Colonic mucosa (tissue), 4 donors: ENCODE measurements at regions not wholly inside any gene's neighbourhood (a gene's known extent, or its start where the extent isn't known, plus 50 kb on each side); places are given as distances from the start of the nearest gene placed in this dataset.

Source experiments
- DNase-seq: peaks from one replicate; pipeline ENCODE4 v3.0.0-alpha.2; 2020
- H3K27ac ChIP-seq: fragments of 200-600 bp; one replicate; pipeline ENCODE4 v1.8.0; 2021
- H3K27me3 ChIP-seq: fragments of 200-600 bp; one replicate; pipeline ENCODE4 v1.8.0; 2021
- H3K36me3 ChIP-seq: fragments of 200-600 bp; one replicate; pipeline ENCODE4 v1.8.0; 2021
- H3K4me1 ChIP-seq: fragments of 200-600 bp; one replicate; pipeline ENCODE4 v1.8.0; 2021; ENCODE audit warnings: mild to moderate bottlenecking
- H3K4me3 ChIP-seq: fragments of 200-600 bp; one replicate; pipeline ENCODE4 v1.8.0; 2021
- H3K9ac ChIP-seq, 2 donors: one replicate each; pipeline ENCODE4 v1.7.0; 2013; ENCODE audit warnings: control low read depth in 2 of 2, low read depth in 2 of 2, low read length in 2 of 2
- H3K9me3 ChIP-seq: fragments of 200-600 bp; one replicate; pipeline ENCODE4 v1.8.0; 2021
- intact Hi-C: fragments of 100-400 bp; cut with DNase I; formaldehyde crosslinking; loops from one replicate; pipeline ENCODE4 v1.14.1; 2022
- TF ChIP-seq, protein P1 (sequence below): fragments of 200-600 bp; IDR thresholded peaks from one replicate; pipeline ENCODE4 v1.8.0; 2022; ENCODE audit warnings: antibody characterized with exemption, mild to moderate bottlenecking
- donor health status: healthy.
- donor health status: DM: no; HTN: no; CAD: no.
- donor health status: DM: no; HTN: no; CAD: no.

DNA sequence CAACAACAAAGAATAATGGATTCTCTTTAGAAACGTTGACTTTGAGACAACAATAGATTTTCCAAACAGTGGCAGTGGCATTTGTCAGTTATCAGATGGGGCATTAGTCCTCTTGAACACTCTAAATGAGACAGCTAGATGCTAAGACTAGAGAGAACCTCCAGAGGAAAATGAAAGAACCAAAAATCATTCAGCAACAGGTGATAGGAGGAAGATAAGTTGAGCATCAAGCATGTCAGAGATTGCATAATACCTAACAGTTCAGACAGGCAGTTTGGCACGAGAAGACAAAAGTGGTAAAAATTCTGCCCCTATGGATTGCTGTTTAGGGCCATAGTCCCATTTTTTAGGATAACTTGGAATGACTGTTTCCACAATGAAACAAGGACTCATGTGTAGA is 67.9 kb upstream of the NOL4 start:
- Histone ChIP-seq H3K36me3 (no peaks in the 10 kb centered on the region), H3K9me3 (no peaks in the 10 kb centered on the region), H3K27me3 (no peaks in the 10 kb centered on the region), H3K4me3 (no peak overlapping the region), H3K9ac (no peak overlapping the region), H3K27ac (no peak overlapping the region), H3K4me1 (no peaks in the 10 kb centered on the region)
- TF ChIP-seq, protein P1, sequence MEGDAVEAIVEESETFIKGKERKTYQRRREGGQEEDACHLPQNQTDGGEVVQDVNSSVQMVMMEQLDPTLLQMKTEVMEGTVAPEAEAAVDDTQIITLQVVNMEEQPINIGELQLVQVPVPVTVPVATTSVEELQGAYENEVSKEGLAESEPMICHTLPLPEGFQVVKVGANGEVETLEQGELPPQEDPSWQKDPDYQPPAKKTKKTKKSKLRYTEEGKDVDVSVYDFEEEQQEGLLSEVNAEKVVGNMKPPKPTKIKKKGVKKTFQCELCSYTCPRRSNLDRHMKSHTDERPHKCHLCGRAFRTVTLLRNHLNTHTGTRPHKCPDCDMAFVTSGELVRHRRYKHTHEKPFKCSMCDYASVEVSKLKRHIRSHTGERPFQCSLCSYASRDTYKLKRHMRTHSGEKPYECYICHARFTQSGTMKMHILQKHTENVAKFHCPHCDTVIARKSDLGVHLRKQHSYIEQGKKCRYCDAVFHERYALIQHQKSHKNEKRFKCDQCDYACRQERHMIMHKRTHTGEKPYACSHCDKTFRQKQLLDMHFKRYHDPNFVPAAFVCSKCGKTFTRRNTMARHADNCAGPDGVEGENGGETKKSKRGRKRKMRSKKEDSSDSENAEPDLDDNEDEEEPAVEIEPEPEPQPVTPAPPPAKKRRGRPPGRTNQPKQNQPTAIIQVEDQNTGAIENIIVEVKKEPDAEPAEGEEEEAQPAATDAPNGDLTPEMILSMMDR = no peak
- no peak for DNase-seq
- intact Hi-C loops = no loop called here

DNA sequence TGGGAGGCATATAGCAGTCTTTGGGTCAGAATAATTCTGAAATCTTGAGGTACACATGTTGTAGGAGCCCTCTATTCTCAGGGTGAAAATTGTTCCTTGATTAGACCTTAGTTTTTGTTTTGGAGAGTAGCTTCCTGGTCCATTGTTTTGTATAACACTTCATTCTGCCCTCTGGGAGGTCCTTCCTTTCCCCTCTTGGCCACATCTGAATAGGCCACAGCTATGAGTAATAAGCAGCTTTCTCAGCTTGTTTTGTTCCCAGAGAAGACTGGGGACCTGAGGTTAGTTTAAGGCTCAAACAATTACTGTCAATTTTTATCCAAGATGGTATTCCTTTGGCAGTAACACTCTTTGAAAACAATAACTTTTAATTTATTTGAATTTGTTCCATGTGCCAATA is 72.6 kb upstream of the NOL4 start:
- Histone ChIP-seq H3K4me1 (no peaks in the 10 kb centered on the region), H3K36me3 (no peaks in the 10 kb centered on the region), H3K9ac (no peak overlapping the region), H3K27ac (no peak overlapping the region), H3K4me3 (no peak overlapping the region), H3K9me3 (no peaks in the 10 kb centered on the region), H3K27me3 (no peaks in the 10 kb centered on the region)
- TF ChIP-seq, protein P1 = no peak
- no peak for DNase-seq
- intact Hi-C loops = no loop called here

DNA sequence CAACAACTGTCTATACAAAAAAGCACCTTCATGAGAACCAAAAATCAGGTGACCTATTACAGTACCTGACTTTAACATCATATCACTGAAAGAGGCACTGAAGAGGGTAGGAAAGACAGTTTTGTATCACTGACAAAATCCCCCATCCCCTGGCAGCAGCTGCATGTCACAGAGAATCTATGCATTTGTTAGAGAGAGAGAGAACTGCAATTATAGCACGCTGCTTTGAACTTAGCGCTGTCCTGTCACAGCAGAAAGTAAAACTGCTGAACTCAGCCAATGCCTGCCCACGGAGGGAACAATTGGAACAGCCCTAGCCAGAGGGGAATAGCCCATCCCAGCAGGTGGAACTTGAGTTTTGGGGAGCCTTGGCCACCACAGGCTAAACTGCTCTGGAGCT is 75.1 kb upstream of the NOL4 start:
- no peaks in the 10 kb centered on the region for H3K4me1 ChIP-seq
- DNase-seq = no peak
- H3K27ac ChIP-seq = no peak overlapping the region
- no peak overlapping the region for H3K9ac ChIP-seq
- no peaks in the 10 kb centered on the region for H3K9me3 ChIP-seq
- intact Hi-C loops = no loop called here
- H3K27me3 ChIP-seq = no peaks in the 10 kb centered on the region
- TF ChIP-seq, protein P1 = no peak
- no peaks in the 10 kb centered on the region for H3K36me3 ChIP-seq
- H3K4me3 ChIP-seq = no peak overlapping the region

DNA sequence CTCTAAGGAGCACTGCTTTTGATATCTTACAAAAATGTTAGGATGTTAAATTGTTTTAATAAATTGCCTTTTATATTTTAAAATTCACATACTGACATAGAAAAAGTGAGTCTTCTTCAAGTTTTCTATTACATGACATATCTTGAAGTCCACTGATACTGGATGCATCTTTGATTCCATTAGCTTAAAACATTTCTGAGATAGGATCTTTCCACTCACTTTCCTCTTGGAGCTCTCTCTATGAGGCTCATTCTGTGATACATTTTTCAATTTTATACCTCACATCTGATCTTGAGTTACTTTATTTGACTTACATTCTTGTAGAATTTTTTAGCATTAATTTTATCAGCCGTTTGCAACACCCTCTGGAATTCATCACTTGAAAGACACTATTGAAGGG is 86.8 kb upstream of the NOL4 start:
- intact Hi-C loops = no loop called here
- Histone ChIP-seq H3K27me3 (no peaks in the 10 kb centered on the region), H3K9ac (no peak overlapping the region), H3K4me1 (no peaks in the 10 kb centered on the region), H3K27ac (no peak overlapping the region), H3K36me3 (no peaks in the 10 kb centered on the region), H3K4me3 (no peak overlapping the region), H3K9me3 (no peaks in the 10 kb centered on the region)
- TF ChIP-seq, protein P1 = no peak
- no peak for DNase-seq

DNA sequence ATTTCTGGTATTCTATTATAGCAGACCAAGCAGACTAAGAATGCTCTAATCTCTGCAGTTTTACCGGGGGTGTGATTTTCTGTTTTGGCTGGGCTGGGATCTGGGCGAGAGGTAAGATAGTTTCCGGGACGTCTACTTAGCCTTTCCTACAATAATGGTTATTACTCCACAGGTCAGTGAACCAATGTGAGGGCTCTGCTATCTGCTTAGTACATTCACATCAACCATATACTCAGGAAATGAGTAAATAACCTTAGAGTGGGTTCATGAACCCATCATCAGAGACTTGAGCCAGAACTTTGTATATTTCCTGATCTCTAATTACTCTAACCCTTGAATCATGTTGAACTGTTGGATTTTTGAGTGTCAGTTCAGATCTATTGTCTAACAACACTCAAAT is 90.1 kb upstream of the NOL4 start:
- no peak overlapping the region for H3K27ac ChIP-seq
- H3K4me1 ChIP-seq = no peaks in the 10 kb centered on the region
- no peak overlapping the region for H3K4me3 ChIP-seq
- intact Hi-C loops = no loop called here
- H3K36me3 ChIP-seq = no peaks in the 10 kb centered on the region
- no peaks in the 10 kb centered on the region for H3K9me3 ChIP-seq
- no peaks in the 10 kb centered on the region for H3K27me3 ChIP-seq
- TF ChIP-seq, protein P1 = no peak
- H3K9ac ChIP-seq = no peak overlapping the region
- no peak for DNase-seq
